DLD1 (cell line): ENCODE measurements at regions not wholly inside any gene's neighbourhood (a gene's known extent, or its start where the extent isn't known, plus 50 kb on each side); places are given as distances from the start of the nearest gene placed in this dataset.
"Not testable (repeated sequence)": the region's sequence is repeated elsewhere in the genome, so short reads cannot be mapped to it uniquely, and the experiment has no call there.

Experiments used
- in situ Hi-C: cut with HindIII; loops from 2 replicates; pipeline ENCODE4 v1.10.0; 2017; ENCODE audit warnings: low sequenced_read_pairs

DNA sequence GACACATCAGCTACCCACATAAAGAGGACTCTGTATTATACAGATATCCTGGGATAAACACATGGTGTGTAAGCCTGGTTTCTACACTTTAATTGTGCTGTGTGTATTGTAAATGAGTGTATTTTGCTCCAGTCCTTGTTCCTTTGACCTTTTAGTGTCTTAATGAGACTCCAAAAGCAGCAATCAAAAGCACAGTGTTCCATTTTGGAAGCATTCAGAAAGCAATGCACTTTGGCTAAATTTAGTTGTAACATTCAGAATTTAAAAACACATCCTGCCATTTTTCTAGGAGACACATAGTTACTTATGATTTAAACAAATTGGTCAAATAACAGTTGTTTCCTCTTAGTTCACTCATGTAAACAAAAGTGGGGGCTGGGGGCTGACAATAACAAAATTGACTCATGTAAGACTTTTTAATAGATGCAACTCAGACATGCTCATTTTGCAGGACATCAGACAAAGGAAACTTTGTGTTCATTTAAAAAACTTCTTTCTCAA is 122.2 kb downstream of the GPR37 start:
- in situ Hi-C loops = no loop called here

DNA sequence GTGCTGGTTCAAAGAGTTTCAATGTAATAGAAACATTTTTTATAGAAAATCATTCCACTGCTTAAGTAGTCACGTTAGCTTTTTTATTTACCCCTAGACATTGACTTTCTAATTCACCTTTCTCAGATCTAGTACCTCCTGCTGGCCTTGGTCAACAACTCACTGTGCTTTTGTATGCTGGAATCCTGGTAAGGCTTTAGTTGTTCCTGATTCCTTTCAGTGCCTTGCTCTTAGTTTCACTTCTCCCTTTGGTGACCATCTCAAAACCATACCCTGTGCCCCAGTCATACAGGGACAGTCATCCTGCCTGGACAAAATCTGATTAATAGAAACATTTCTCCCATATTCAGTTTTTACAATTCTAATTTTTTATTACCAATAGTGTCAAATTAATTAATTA is 130.2 kb downstream of the GPR37 start:
- in situ Hi-C loops = no loop called here

- in situ Hi-C loops = no loop called here
Measured at GRCh38 chr7:124633740-124634139, 131.9 kb downstream of the GPR37 start.

DNA sequence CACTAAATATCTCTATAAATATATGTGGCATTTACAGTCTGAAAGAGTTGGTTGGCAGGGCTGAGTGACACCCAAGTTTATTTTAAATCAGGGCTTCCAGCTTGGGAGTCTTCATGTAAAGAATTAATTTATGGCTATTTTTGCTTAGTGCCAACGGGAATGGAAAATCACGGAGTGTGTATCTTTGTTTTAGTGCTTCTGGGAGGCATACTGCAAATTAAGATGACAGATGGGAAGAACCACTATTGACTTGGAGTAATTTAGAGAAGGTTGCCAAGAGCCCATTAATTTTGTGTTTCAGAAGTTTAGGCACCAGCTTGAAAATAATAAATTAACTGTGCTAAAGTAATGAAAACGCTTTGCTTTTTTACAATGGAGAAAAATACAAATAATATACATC is 135.2 kb downstream of the GPR37 start:
- in situ Hi-C loops = no loop called here

DNA sequence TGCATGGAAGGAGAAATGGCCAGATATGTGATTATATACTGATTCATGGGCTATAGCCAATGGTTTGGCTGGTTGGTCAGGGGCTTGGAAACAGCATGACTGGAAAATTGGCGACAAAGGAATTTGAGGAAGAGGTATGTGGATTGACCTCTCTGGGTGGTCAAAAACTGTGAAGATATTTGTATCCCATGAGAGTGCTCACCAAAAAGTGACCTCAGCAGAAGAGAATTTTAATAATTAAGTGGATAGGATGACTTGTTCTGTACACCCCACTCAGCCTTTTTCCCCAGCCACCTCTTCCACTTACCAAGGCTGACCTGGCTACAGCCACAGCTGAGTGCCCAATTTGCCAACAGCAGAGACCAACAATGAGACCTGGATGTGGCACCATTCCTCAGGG is 146.7 kb downstream of the GPR37 start:
- in situ Hi-C loops = no loop called here

GRCh38 chr7:124618051-124618450 is 147.5 kb downstream of the GPR37 start:
- in situ Hi-C loops = not testable (repeated sequence)

- in situ Hi-C loops = no loop called here
Measured at GRCh38 chr7:124603066-124603465, 162.5 kb downstream of the GPR37 start.

GRCh38 chr7:124597509-124597908 is 168.1 kb downstream of the GPR37 start:
- in situ Hi-C loops = no loop called here

- in situ Hi-C loops = no loop called here
Measured at GRCh38 chr7:124596881-124597280, 168.7 kb downstream of the GPR37 start.

DNA sequence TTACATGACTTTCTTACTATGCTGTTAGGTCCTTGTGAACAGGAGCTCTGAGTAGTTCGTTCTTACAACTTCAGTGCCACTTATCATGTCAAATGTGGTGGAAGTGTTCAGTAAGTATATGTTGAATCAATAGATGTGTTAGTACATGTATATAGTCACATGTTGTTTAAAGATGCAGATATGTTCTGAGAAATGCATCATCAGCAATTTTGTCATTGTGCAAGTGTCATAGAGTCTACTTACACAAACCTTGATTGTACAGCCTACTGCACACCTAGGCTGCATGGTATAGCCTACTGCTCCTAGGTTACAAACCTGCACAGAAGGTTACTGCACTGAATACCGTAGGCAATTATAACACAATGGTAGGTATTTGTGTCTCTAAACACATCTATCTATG is 174.8 kb downstream of the GPR37 start:
- in situ Hi-C loops = no loop called here

GRCh38 chr7:124577256-124577655 is 188.3 kb downstream of the GPR37 start:
- in situ Hi-C loops = no loop called here

- in situ Hi-C loops = no loop called here
Measured at GRCh38 chr7:124575176-124575575, 190.4 kb downstream of the GPR37 start.

DNA sequence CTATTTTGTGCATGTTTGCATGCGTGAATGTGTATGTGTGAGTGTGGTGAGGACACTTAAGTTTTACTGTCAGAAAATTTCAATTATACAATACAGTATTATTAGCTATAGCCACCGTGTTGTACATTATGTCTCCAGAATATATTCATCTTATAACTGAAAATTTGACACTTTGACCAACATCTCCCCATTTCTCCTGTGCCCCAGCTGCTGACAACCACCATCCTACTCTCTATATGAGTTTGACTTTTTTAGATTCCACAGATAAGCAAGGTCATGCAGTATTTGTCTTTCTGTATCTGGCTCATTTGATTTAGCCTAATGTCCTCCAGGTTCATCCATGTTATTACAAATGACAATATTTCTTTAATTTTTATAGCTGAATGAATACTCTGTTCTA is 195.0 kb downstream of the GPR37 start:
- in situ Hi-C loops = no loop called here

DNA sequence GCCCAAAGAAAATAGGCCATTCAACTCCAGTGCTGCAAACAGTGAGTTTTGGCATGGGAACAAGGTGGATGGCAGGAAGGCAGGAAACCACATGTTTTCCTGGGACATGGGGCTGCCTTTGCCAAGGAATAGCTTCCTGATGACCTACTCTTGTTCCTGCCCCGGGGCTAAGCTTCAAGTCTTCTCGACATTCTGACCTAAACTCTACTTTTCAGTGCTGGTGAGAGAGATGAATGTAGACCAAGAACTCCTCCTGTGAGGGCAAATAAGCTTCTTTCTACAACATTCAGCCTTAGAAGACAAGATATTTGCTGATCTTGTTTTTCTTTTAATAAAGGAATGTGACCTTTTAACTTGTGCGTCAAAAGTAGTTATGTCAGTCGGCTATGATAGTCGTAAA is 199.0 kb downstream of the GPR37 start:
- in situ Hi-C loops = no loop called here

DNA sequence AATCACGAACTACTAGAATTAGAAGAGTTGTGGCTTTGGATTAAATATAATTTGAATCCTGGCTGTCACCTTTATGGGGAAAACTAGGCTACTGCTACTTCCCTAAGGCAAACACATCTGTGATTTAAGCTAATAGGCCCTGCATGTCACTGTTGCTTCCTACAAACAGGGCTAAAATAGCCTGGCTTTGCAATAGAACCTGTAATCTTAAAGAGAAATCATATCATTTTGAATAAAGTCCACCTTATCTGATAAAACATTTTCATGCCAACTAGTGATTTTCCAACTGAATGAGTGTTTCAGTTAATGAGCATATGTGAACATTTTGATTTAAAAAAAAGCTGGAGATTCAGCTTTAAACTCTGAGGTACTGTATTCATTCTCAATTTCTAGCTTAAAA is 208.0 kb downstream of the GPR37 start:
- in situ Hi-C loops = no loop called here

- in situ Hi-C loops = no loop called here
Measured at GRCh38 chr7:124557101-124557500, 208.5 kb downstream of the GPR37 start.

DNA sequence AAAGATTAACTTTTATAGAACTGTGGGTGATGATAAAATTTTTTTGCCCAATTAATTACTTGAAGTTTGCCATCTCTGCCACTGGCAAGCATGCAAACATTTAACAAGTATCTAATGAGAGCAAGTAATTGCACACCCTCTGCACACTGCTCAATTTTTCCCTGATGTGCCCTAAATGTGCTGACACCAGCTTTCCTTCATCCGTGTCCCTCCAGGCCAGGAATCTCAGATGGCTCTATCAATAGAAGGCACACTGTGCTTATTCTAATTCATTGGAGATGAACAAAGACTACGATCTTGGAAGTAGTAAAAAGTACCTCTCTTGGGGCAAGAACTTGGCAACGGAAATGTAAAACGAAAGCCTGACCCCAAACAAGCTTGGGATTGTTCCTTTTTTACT is 212.1 kb downstream of the GPR37 start:
- in situ Hi-C loops = no loop called here

DNA sequence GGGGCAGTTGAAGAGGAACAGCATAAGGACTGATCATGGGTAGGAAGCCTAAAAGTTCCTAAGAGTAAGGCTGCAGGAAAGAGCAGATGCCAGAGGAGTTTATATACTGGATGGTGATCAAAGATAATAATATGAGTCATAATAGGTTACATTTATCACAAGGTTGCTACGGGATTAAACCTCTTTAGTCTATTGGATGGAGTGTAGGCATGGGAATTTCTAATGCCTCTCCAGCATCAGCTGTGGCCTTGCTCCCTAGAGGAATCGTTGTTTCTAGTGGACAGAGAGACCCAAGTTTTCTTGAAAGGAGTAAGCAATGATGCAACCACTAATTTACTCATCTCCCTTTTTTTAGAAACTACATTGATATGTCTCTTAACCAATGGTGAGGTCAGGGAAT is 213.4 kb downstream of the GPR37 start:
- in situ Hi-C loops = no loop called here

DNA sequence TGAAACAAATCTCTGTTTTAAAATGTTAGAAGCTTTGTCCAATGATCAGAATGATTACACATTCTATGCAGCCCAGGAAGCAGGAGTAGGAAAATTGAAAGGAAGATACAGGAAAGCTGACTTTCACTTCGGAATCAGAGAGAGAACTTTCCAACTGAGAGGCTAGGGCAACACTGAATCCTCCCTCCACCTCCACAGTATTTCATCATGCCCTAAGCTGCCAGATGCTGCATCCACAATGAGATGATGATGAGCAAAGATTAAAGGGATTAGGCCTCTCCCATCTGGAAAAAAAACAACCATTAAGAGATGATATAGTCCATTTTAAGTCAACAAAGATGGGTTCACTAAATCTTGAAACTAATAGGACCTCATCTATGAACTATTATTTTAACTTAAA is 215.6 kb downstream of the GPR37 start:
- in situ Hi-C loops = no loop called here

GRCh38 chr7:124542476-124542875 is 223.1 kb downstream of the GPR37 start:
- in situ Hi-C loops = no loop called here

- in situ Hi-C loops = no loop called here
Measured at GRCh38 chr7:124536156-124536762, 229.3 kb downstream of the GPR37 start.

DNA sequence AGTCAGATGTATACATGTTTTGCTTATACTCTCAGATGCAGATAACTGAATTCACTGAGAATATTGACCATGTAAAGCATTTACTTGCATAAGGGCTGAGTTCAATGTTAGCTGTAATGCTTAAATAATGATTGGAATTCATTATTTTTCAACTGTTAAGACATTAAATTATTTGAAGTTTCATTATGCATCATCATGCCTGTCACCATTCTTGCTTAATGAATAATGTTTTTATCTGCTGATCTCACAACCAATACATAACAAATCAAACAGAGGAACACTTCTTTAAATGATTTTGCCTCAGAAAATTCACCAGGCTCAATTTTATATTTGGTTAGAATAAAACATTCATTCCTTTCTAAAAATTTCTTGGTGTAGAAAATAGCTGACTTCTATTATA is 233.4 kb downstream of the GPR37 start:
- in situ Hi-C loops = no loop called here

DNA sequence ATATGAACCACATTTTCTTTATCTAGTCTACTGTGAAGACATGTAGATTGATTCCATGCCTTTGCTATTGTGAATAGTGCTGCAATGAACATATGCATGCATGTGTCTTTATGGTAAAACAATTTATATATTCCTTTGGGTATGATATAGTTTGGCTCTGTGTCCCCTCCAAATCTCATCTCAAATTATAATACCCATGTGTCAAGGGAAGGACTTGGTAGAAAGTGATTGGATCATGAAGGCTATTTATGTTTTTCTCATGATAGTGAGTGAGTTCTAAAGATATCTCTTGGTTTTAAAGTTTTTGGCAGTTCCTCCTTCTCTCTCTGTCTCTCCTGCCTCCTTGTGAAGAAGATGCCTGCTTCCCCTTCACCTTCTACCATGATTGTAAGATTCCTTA is 248.7 kb downstream of the GPR37 start:
- in situ Hi-C loops = no loop called here
